Vagina (tissue), 2 donors: ENCODE measurements at regions not wholly inside any gene's neighbourhood (a gene's known extent, or its start where the extent isn't known, plus 50 kb on each side); places are given as distances from the start of the nearest gene placed in this dataset.

Experiments
- DNase-seq, 2 donors: peaks; one replicate each; pipeline ENCODE4 v3.0.0-alpha.2; 2017; ENCODE audit errors: extremely low spot score in 2 of 2
- H3K27ac ChIP-seq: fragments of 200-600 bp; sonication (generic); one replicate; pipeline ENCODE4 v1.5.1; 2019
- H3K27me3 ChIP-seq: fragments of 200-600 bp; sonication (generic); one replicate; pipeline ENCODE4 v1.5.1; 2019
- H3K36me3 ChIP-seq, 2 donors: fragments of 200-600 bp; sonication (generic); one replicate each; pipeline ENCODE4 v1.5.1; 2017 to 2019
- H3K4me1 ChIP-seq: fragments of 200-600 bp; sonication (generic); one replicate; pipeline ENCODE4 v1.5.1; 2019
- H3K4me3 ChIP-seq, 2 donors: fragments of 200-600 bp; sonication (generic); 1 replicate in 1 of 2; 2 replicates in 1 of 2; pipeline ENCODE4 v1.5.1; 2016 to 2019
- H3K9me3 ChIP-seq: fragments of 200-600 bp; sonication (generic); one replicate; pipeline ENCODE4 v1.5.1; 2019
- POLR2A ChIP-seq, 2 donors: fragments of 450-650 bp; IDR thresholded peaks; one replicate each; pipeline ENCODE4 v1.6.1; 2017; ENCODE audit warnings: antibody characterized with exemption in 2 of 2, mild to moderate bottlenecking in 2 of 2, moderate library complexity in 2 of 2
- POLR2AphosphoS5 ChIP-seq, 2 donors: sonication (generic); formaldehyde crosslinking; IDR thresholded peaks; one replicate each; pipeline ENCODE4 v1.9.0; 2017; ENCODE audit warnings: antibody characterized with exemption in 2 of 2, mild to moderate bottlenecking in 2 of 2, low read depth in 1 of 2; ENCODE audit not compliant: insufficient read depth in 1 of 2
- intact Hi-C: fragments of 100-400 bp; cut with DNase I; formaldehyde crosslinking; loops from one replicate; pipeline ENCODE4 v1.15.1; 2023
- TF ChIP-seq, protein P1 (sequence below), 3 experiments: fragments of 450-650 bp in 2 of 3; fragments of 200-600 bp in 1 of 3; sonication (generic) in 1 of 3; IDR thresholded peaks; one replicate each; pipeline ENCODE4 v1.5.1; 2017 to 2019; ENCODE audit warnings: antibody characterized with exemption in 3 of 3, mild to moderate bottlenecking in 2 of 3, moderate library complexity in 2 of 3

DNA sequence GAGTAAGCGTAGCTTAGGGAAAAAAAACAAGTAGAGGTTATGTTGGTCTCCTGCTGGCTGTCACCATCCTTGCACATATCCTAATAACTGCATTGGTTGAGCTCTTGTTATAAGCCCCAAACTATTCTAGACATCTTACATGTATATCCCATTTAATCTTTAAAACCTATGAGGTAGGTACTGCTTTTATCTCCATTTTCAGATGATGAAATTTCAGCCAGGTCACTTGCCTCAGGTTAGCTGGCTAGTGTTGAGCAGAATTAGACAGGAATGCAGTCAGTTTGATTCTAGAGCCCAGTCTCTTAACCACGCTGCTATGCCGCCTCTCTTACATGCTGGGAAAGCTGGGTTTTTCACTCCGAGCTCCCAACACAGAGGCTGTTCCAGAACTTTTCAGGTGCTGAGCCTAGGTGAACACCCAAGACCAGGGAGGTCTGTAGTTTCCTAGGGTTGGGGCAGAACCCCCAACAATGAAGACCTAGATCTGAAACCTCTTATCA lies 269.9 kb upstream of the RGS6 start:
- TF ChIP-seq POLR2AphosphoS5 (IDR thresholded peaks at IDR 0.05; ENCODE audit: insufficient read depth in 1 of 2, low read depth in 1 of 2): no peak
- TF ChIP-seq, protein P1, sequence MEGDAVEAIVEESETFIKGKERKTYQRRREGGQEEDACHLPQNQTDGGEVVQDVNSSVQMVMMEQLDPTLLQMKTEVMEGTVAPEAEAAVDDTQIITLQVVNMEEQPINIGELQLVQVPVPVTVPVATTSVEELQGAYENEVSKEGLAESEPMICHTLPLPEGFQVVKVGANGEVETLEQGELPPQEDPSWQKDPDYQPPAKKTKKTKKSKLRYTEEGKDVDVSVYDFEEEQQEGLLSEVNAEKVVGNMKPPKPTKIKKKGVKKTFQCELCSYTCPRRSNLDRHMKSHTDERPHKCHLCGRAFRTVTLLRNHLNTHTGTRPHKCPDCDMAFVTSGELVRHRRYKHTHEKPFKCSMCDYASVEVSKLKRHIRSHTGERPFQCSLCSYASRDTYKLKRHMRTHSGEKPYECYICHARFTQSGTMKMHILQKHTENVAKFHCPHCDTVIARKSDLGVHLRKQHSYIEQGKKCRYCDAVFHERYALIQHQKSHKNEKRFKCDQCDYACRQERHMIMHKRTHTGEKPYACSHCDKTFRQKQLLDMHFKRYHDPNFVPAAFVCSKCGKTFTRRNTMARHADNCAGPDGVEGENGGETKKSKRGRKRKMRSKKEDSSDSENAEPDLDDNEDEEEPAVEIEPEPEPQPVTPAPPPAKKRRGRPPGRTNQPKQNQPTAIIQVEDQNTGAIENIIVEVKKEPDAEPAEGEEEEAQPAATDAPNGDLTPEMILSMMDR (IDR thresholded peaks at IDR 0.05): no peak
- no peak for TF ChIP-seq POLR2A (IDR thresholded peaks at IDR 0.05)

DNA sequence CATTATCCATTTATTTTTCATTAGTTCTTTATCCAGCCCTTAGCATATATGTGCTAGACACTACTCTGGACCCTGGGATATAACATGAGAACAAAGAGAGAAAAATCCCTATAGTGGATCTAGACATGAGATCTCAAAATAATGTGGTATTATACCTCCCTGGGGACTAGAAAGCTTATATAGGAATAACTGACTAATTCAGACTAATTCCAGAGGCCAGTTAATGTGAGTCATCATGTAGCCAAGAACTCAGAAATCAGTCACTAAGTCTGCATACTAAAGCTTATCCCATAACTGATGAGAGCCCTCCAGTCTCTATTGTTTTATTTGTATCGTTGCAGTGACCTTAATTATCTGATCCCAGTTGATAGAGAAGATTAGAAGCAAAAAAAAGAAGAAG lies 267.1 kb upstream of the RGS6 start:
- Histone ChIP-seq H3K27me3 (no peaks in the 10 kb centered on the region), H3K27ac (no peak overlapping the region), H3K4me3 (no peak overlapping the region), H3K4me1 (no peaks in the 10 kb centered on the region), H3K36me3 (no peaks in the 10 kb centered on the region), H3K9me3 (no peaks in the 10 kb centered on the region)
- DNase-seq: no peak
- intact Hi-C loops: no loop called here
- TF ChIP-seq POLR2A (IDR thresholded peaks at IDR 0.05) (no peak), POLR2AphosphoS5 (IDR thresholded peaks at IDR 0.05; ENCODE audit: insufficient read depth in 1 of 2, low read depth in 1 of 2) (no peak)
- TF ChIP-seq, protein P1 (IDR thresholded peaks at IDR 0.05): no peak

More for the DNA sequence above, 269.9 kb upstream of the RGS6 start:
- intact Hi-C loops: no loop called here
- Histone ChIP-seq H3K27me3 (no peaks in the 10 kb centered on the region), H3K4me3 (no peak overlapping the region), H3K9me3 (no peaks in the 10 kb centered on the region), H3K4me1 (no peaks in the 10 kb centered on the region), H3K36me3 (no peaks in the 10 kb centered on the region), H3K27ac (no peak overlapping the region)
- DNase-seq: no peak

DNA sequence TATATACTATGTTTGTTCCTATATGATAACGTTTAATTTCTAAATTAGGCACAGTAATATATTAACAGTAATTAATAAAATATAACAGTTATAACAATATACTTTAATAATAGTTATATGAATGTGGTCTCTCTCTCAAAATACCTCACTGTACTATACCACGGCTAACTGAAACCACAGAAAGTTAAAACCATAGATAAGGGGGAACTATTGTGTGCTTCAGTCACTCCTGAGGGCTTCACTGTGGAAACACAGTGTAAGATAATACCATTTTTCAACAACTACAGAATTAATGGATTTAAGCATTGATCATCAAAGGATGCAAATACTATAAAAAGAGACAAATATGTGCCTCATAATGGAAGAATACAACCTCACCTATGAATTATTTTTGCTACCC lies 266.4 kb upstream of the RGS6 start:
- H3K4me3 ChIP-seq: no peak overlapping the region
- TF ChIP-seq POLR2AphosphoS5 (IDR thresholded peaks at IDR 0.05; ENCODE audit: insufficient read depth in 1 of 2, low read depth in 1 of 2): no peak
- TF ChIP-seq, protein P1 (IDR thresholded peaks at IDR 0.05): no peak
- TF ChIP-seq POLR2A (IDR thresholded peaks at IDR 0.05): no peak
- no peak for DNase-seq
- no peak overlapping the region for H3K27ac ChIP-seq
- no peaks in the 10 kb centered on the region for H3K27me3 ChIP-seq
- intact Hi-C loops: no loop called here
- no peaks in the 10 kb centered on the region for H3K36me3 ChIP-seq
- H3K9me3 ChIP-seq: no peaks in the 10 kb centered on the region
- H3K4me1 ChIP-seq: no peaks in the 10 kb centered on the region

DNA sequence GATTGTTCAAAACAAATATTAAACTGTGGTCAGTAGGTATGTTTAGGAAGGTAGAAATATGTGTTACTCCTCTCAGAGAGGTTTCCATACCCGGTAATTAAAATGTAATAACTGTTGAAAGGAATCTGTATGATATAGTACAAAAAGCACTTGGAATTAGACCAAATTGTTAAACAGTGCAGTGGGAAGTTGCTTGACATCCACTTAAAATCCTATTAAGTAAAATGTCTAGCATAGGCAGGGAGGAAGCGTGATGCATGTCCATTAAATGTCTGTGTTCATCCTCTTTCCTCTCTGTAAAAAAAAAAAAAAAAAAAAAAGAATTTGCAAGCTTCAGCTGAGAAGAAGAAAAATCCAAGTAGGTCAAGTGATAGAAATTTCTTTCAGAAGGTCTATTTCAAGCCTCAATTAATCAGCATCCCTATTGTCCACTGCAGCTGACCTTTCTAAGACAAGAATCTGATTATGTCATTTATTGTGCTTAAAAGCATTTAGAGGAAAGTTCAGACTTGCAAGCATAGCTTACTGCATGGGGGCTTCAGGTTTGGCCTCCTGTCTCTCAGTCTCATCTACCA lies 265.6 kb upstream of the RGS6 start:
- H3K27me3 ChIP-seq: no peaks in the 10 kb centered on the region
- DNase-seq: no peak
- no peak overlapping the region for H3K4me3 ChIP-seq
- no peak overlapping the region for H3K27ac ChIP-seq
- H3K4me1 ChIP-seq: no peaks in the 10 kb centered on the region
- H3K9me3 ChIP-seq: no peaks in the 10 kb centered on the region
- TF ChIP-seq POLR2A (IDR thresholded peaks at IDR 0.05) (no peak), POLR2AphosphoS5 (IDR thresholded peaks at IDR 0.05; ENCODE audit: insufficient read depth in 1 of 2, low read depth in 1 of 2) (no peak)
- TF ChIP-seq, protein P1 (IDR thresholded peaks at IDR 0.05): no peak
- no peaks in the 10 kb centered on the region for H3K36me3 ChIP-seq
- intact Hi-C loops: no loop called here

DNA sequence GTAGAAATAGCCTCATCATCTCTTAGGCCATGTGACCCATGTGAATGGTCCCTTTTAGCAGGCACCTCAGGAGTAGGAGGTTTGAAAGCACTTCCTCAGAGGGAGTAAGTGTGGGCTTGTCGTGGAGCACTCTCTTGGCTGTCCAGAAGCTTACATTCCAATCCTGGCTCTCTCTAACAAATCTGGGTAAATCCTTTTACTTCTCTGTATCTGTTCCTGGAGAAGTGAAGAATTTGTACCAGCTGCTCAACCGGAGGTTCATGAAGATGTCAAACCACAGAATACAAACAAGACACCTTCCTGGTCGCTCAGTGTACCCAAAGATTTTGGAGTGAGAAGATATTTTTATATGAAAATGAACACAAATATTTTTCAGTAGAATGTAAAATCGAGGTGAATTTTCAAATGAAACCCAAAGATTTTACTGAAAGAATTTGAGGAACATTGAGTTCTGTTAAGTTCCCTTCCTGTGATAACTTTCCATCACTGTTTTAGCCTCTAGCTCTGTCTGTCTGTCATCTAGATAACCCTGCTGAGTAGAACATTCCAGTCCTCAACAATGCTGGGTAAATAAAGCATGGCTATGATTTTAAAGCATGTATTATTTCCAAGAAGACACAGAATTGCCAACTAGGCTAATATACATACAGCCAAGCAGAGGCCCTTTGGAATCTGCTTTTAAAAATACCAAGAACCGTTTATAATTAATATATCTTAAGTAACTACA lies 263.9 kb upstream of the RGS6 start:
- DNase-seq: no peak
- no peaks in the 10 kb centered on the region for H3K9me3 ChIP-seq
- H3K36me3 ChIP-seq: no peaks in the 10 kb centered on the region
- TF ChIP-seq, protein P1 (IDR thresholded peaks at IDR 0.05): no peak
- TF ChIP-seq POLR2A (IDR thresholded peaks at IDR 0.05) (no peak), POLR2AphosphoS5 (IDR thresholded peaks at IDR 0.05; ENCODE audit: insufficient read depth in 1 of 2, low read depth in 1 of 2) (no peak)
- no peak overlapping the region for H3K27ac ChIP-seq
- H3K4me1 ChIP-seq: no peaks in the 10 kb centered on the region
- no peak overlapping the region for H3K4me3 ChIP-seq
- H3K27me3 ChIP-seq: no peaks in the 10 kb centered on the region
- intact Hi-C loops: no loop called here
